ENCODE measurements at regions not wholly inside any gene's neighbourhood (a gene's known extent, or its start where the extent isn't known, plus 50 kb on each side); places are given as distances from the start of the nearest gene placed in this dataset.

- H3K23ac ChIP-seq (ENCODE audit: low read length in 2 of 2): no peak overlapping the region
- H2BK12ac ChIP-seq (ENCODE audit: low read length in 2 of 2): peak overlapping the region in 1 of 2 experiments; percentile 4
- peaks cover 4% of the 10 kb centered on the region for H3K4me1 ChIP-seq (ENCODE audit: control insufficient read depth, insufficient read depth, low read depth, low read length)
- H3K79me1 ChIP-seq (replicated peaks; ENCODE audit: low read length, poor library complexity, severe bottlenecking): no peaks in the 10 kb centered on the region
- no peak overlapping the region for H3K4me2 ChIP-seq (ENCODE audit: low read length, poor library complexity, severe bottlenecking)
- 89% methylated on average over 9 of the region's 9 CpGs for WGBS
- H4K8ac ChIP-seq (ENCODE audit: low read length): no peak overlapping the region
- no peak overlapping the region for H3K4ac ChIP-seq (ENCODE audit: low read depth in 1 of 2, low read length in 2 of 2)
- peak overlapping the region in 1 of 2 experiments; percentile 82 for H3K14ac ChIP-seq (ENCODE audit: low read length in 2 of 2)
- no peak overlapping the region for H2BK120ac ChIP-seq (ENCODE audit: low read depth, low read length)
- H3K27ac ChIP-seq (ENCODE audit: low read length, poor library complexity, severe bottlenecking): no peak overlapping the region
- H3K4me3 ChIP-seq (ENCODE audit: insufficient read depth in 1 of 2, low read depth in 1 of 2, low read length in 2 of 2): no peak overlapping the region
- H3K27me3 ChIP-seq (ENCODE audit: control insufficient read depth in 1 of 2, insufficient read depth in 1 of 2, low read length in 2 of 2): peaks cover 0 to 30% of the 10 kb centered on the region in 2 experiments
- no peak for DNase-seq
- no peaks in the 10 kb centered on the region for H3K36me3 ChIP-seq (ENCODE audit: control insufficient read depth in 1 of 2, insufficient read depth in 2 of 2, low read depth in 1 of 2, low read length in 2 of 2)
- no peak overlapping the region for H3K9ac ChIP-seq (ENCODE audit: low read length)
- no peak overlapping the region for H2BK5ac ChIP-seq (ENCODE audit: low read depth, low read length, poor library complexity, severe bottlenecking)
- H3K9me3 ChIP-seq (ENCODE audit: control insufficient read depth, low read length): no peaks in the 10 kb centered on the region
- H3K18ac ChIP-seq (ENCODE audit: low read depth in 1 of 2, low read length in 2 of 2): peak overlapping the region in 1 of 2 experiments; percentile 11
- no peak overlapping the region for H2AK5ac ChIP-seq (ENCODE audit: low read length, severe bottlenecking)
- H2AFZ ChIP-seq (ENCODE audit: low read depth, low read length): no peak overlapping the region
- H4K91ac ChIP-seq (ENCODE audit: low read length): peak overlapping the region; percentile 8
- no peak overlapping the region for H2BK15ac ChIP-seq (ENCODE audit: low read depth, poor library complexity, severe bottlenecking)
These were observed 420.0 kb downstream of the GADD45G start for GRCh38 chr9:90024823-90025222.

- Histone ChIP-seq H3K9me3 (ENCODE audit: control insufficient read depth, low read length) (no peaks in the 10 kb centered on the region), H3K36me3 (ENCODE audit: control insufficient read depth in 1 of 2, insufficient read depth in 2 of 2, low read depth in 1 of 2, low read length in 2 of 2) (no peaks in the 10 kb centered on the region), H3K18ac (ENCODE audit: low read depth in 1 of 2, low read length in 2 of 2) (peak overlapping the region in 1 of 2 experiments; percentile 18), H3K27ac (ENCODE audit: low read length, poor library complexity, severe bottlenecking) (no peak overlapping the region), H2BK120ac (ENCODE audit: low read depth, low read length) (no peak overlapping the region), H2BK12ac (ENCODE audit: low read length in 2 of 2) (no peak overlapping the region), H2AK5ac (ENCODE audit: low read length, severe bottlenecking) (no peak overlapping the region), H3K4me2 (ENCODE audit: low read length, poor library complexity, severe bottlenecking) (no peak overlapping the region), H3K9ac (ENCODE audit: low read length) (no peak overlapping the region), H3K79me1 (replicated peaks; ENCODE audit: low read length, poor library complexity, severe bottlenecking) (no peaks in the 10 kb centered on the region), H2BK15ac (ENCODE audit: low read depth, poor library complexity, severe bottlenecking) (no peak overlapping the region), H2BK5ac (ENCODE audit: low read depth, low read length, poor library complexity, severe bottlenecking) (no peak overlapping the region), H3K14ac (ENCODE audit: low read length in 2 of 2) (no peak overlapping the region), H4K8ac (ENCODE audit: low read length) (no peak overlapping the region), H3K4me1 (ENCODE audit: control insufficient read depth, insufficient read depth, low read depth, low read length) (peaks cover 4% of the 10 kb centered on the region), H2AFZ (ENCODE audit: low read depth, low read length) (no peak overlapping the region), H3K23ac (ENCODE audit: low read length in 2 of 2) (peak overlapping the region in 1 of 2 experiments; percentile 90), H3K4me3 (ENCODE audit: insufficient read depth in 1 of 2, low read depth in 1 of 2, low read length in 2 of 2) (no peak overlapping the region), H4K91ac (ENCODE audit: low read length) (no peak overlapping the region), H3K27me3 (ENCODE audit: control insufficient read depth in 1 of 2, insufficient read depth in 1 of 2, low read length in 2 of 2) (peaks cover 0 to 30% of the 10 kb centered on the region in 2 experiments), H3K4ac (ENCODE audit: low read depth in 1 of 2, low read length in 2 of 2) (peak overlapping the region in 1 of 2 experiments; percentile 42)
- DNase-seq: peak; percentile 37
- 23% methylated on average over 3 of the region's 3 CpGs for WGBS
These were observed 421.0 kb downstream of the GADD45G start for GRCh38 chr9:90025816-90026215.

- Histone ChIP-seq H2AK5ac (ENCODE audit: low read length, severe bottlenecking) (no peak overlapping the region), H3K23ac (ENCODE audit: low read length in 2 of 2) (no peak overlapping the region), H2BK15ac (ENCODE audit: low read depth, poor library complexity, severe bottlenecking) (no peak overlapping the region), H3K14ac (ENCODE audit: low read length in 2 of 2) (no peak overlapping the region), H2BK120ac (ENCODE audit: low read depth, low read length) (no peak overlapping the region), H2BK12ac (ENCODE audit: low read length in 2 of 2) (no peak overlapping the region), H3K27ac (ENCODE audit: low read length, poor library complexity, severe bottlenecking) (no peak overlapping the region), H3K27me3 (ENCODE audit: control insufficient read depth in 1 of 2, insufficient read depth in 1 of 2, low read length in 2 of 2) (peaks cover 0 to 23% of the 10 kb centered on the region in 2 experiments), H3K18ac (ENCODE audit: low read depth in 1 of 2, low read length in 2 of 2) (no peak overlapping the region), H3K4me1 (ENCODE audit: control insufficient read depth, insufficient read depth, low read depth, low read length) (peaks cover 4% of the 10 kb centered on the region), H3K4ac (ENCODE audit: low read depth in 1 of 2, low read length in 2 of 2) (no peak overlapping the region), H4K8ac (ENCODE audit: low read length) (no peak overlapping the region), H3K4me3 (ENCODE audit: insufficient read depth in 1 of 2, low read depth in 1 of 2, low read length in 2 of 2) (no peak overlapping the region), H3K79me1 (replicated peaks; ENCODE audit: low read length, poor library complexity, severe bottlenecking) (no peaks in the 10 kb centered on the region), H3K9ac (ENCODE audit: low read length) (no peak overlapping the region), H3K4me2 (ENCODE audit: low read length, poor library complexity, severe bottlenecking) (no peak overlapping the region), H3K9me3 (ENCODE audit: control insufficient read depth, low read length) (no peaks in the 10 kb centered on the region), H2AFZ (ENCODE audit: low read depth, low read length) (no peak overlapping the region), H4K91ac (ENCODE audit: low read length) (no peak overlapping the region), H3K36me3 (ENCODE audit: control insufficient read depth in 1 of 2, insufficient read depth in 2 of 2, low read depth in 1 of 2, low read length in 2 of 2) (no peaks in the 10 kb centered on the region), H2BK5ac (ENCODE audit: low read depth, low read length, poor library complexity, severe bottlenecking) (no peak overlapping the region)
- DNase-seq: no peak
- WGBS: 100% methylated on average over 1 of the region's 1 CpG
These were observed 422.5 kb downstream of the GADD45G start for GRCh38 chr9:90027296-90027790.

GRCh38 chr9:90029386-90029785 is 424.6 kb downstream of the GADD45G start:
- no peak overlapping the region for H2AK5ac ChIP-seq (ENCODE audit: low read length, severe bottlenecking)

More at GRCh38 chr9:90029386-90029785, 424.6 kb downstream of the GADD45G start:
- no peak overlapping the region for H2BK5ac ChIP-seq (ENCODE audit: low read depth, low read length, poor library complexity, severe bottlenecking)
- no peak overlapping the region for H3K4ac ChIP-seq (ENCODE audit: low read depth in 1 of 2, low read length in 2 of 2)
- H3K4me3 ChIP-seq (ENCODE audit: insufficient read depth in 1 of 2, low read depth in 1 of 2, low read length in 2 of 2): no peak overlapping the region
- H3K27me3 ChIP-seq (ENCODE audit: control insufficient read depth in 1 of 2, insufficient read depth in 1 of 2, low read length in 2 of 2): peaks cover 0 to 11% of the 10 kb centered on the region in 2 experiments
- H2BK120ac ChIP-seq (ENCODE audit: low read depth, low read length): no peak overlapping the region
- H3K79me1 ChIP-seq (replicated peaks; ENCODE audit: low read length, poor library complexity, severe bottlenecking): no peaks in the 10 kb centered on the region
- no peak for DNase-seq
- H4K91ac ChIP-seq (ENCODE audit: low read length): no peak overlapping the region
- peaks cover 4% of the 10 kb centered on the region for H3K4me1 ChIP-seq (ENCODE audit: control insufficient read depth, insufficient read depth, low read depth, low read length)
- no peak overlapping the region for H4K8ac ChIP-seq (ENCODE audit: low read length)
- no peak overlapping the region for H3K27ac ChIP-seq (ENCODE audit: low read length, poor library complexity, severe bottlenecking)
- no peak overlapping the region for H3K14ac ChIP-seq (ENCODE audit: low read length in 2 of 2)
- no peak overlapping the region for H3K23ac ChIP-seq (ENCODE audit: low read length in 2 of 2)
- H2BK15ac ChIP-seq (ENCODE audit: low read depth, poor library complexity, severe bottlenecking): no peak overlapping the region
- H3K18ac ChIP-seq (ENCODE audit: low read depth in 1 of 2, low read length in 2 of 2): no peak overlapping the region
- H3K9me3 ChIP-seq (ENCODE audit: control insufficient read depth, low read length): no peaks in the 10 kb centered on the region
- no peaks in the 10 kb centered on the region for H3K36me3 ChIP-seq (ENCODE audit: control insufficient read depth in 1 of 2, insufficient read depth in 2 of 2, low read depth in 1 of 2, low read length in 2 of 2)
- H3K4me2 ChIP-seq (ENCODE audit: low read length, poor library complexity, severe bottlenecking): no peak overlapping the region
- no peak overlapping the region for H2AFZ ChIP-seq (ENCODE audit: low read depth, low read length)
- no peak overlapping the region for H3K9ac ChIP-seq (ENCODE audit: low read length)
- 0% methylated on average over 1 of the region's 1 CpG for WGBS
- no peak overlapping the region for H2BK12ac ChIP-seq (ENCODE audit: low read length in 2 of 2)
